NCI-H2081 (cell line): ENCODE measurements at regions not wholly inside any gene's neighbourhood (a gene's known extent, or its start where the extent isn't known, plus 50 kb on each side); places are given as distances from the start of the nearest gene placed in this dataset.
"Not testable (repeated sequence)": the region's sequence is repeated elsewhere in the genome, so short reads cannot be mapped to it uniquely, and the experiment has no call there.

Experiments used
- DNase-seq, 2 experiments: peaks; one replicate each; lab custom pipeline; 2025; lab: John Stamatoyannopoulos, UW

GRCh38 chr12:128033473-128033872, 233.5 kb upstream of the TMEM132C start:
- DNase-seq = no peak

GRCh38 chr12:128040971-128041370, 226.0 kb upstream of the TMEM132C start:
- no peak for DNase-seq

- DNase-seq = not testable (repeated sequence)
These were observed 224.7 kb upstream of the TMEM132C start for GRCh38 chr12:128042283-128042682.

- DNase-seq = no peak
These were observed 224.1 kb upstream of the TMEM132C start for GRCh38 chr12:128042825-128043224.

GRCh38 chr12:128043317-128043716, 223.7 kb upstream of the TMEM132C start:
- DNase-seq = no peak

- no peak for DNase-seq
These were observed 219.5 kb upstream of the TMEM132C start for GRCh38 chr12:128047266-128048060.

- no peak for DNase-seq
These were observed 214.6 kb upstream of the TMEM132C start for GRCh38 chr12:128052331-128052730.

- no peak for DNase-seq
These were observed 214.2 kb upstream of the TMEM132C start for GRCh38 chr12:128052777-128053176.

GRCh38 chr12:128055567-128055966, 211.4 kb upstream of the TMEM132C start:
- no peak for DNase-seq

- DNase-seq = no peak
These were observed 210.7 kb upstream of the TMEM132C start for GRCh38 chr12:128056136-128056801.

- no peak for DNase-seq
These were observed 209.4 kb upstream of the TMEM132C start for GRCh38 chr12:128057586-128057985.

- DNase-seq = no peak
These were observed 207.2 kb upstream of the TMEM132C start for GRCh38 chr12:128059621-128060370.

GRCh38 chr12:128068211-128068610, 198.8 kb upstream of the TMEM132C start:
- DNase-seq = no peak

- peak; percentile 36 to 56 for DNase-seq
These were observed 197.5 kb upstream of the TMEM132C start for GRCh38 chr12:128069359-128069997.

GRCh38 chr12:128073937-128074336, 193.0 kb upstream of the TMEM132C start:
- DNase-seq = no peak

- no peak for DNase-seq
These were observed 191.6 kb upstream of the TMEM132C start for GRCh38 chr12:128075332-128075731.

- DNase-seq = no peak
These were observed 190.8 kb upstream of the TMEM132C start for GRCh38 chr12:128076188-128076587.

- DNase-seq = no peak
These were observed 189.6 kb upstream of the TMEM132C start for GRCh38 chr12:128077211-128077916.

GRCh38 chr12:128077917-128078298, 189.1 kb upstream of the TMEM132C start:
- DNase-seq = no peak

- DNase-seq = no peak
These were observed 188.5 kb upstream of the TMEM132C start for GRCh38 chr12:128078301-128078971.

GRCh38 chr12:128079446-128079845, 187.5 kb upstream of the TMEM132C start:
- DNase-seq = no peak
